ENCODE measurements at regions not wholly inside any gene's neighbourhood (a gene's known extent, or its start where the extent isn't known, plus 50 kb on each side); places are given as distances from the start of the nearest gene placed in this dataset.

GRCh38 chr4:162952232-162952631 lies 214.5 kb downstream of the NAF1 start:
- TF ChIP-seq MXI1 (IDR thresholded peaks at IDR 0.05; ENCODE audit: low read depth, low read length) (no peak), POLR2A (IDR thresholded peaks at IDR 0.05; ENCODE audit: low read depth, low read length) (no peak), ELK1 (IDR thresholded peaks at IDR 0.05; ENCODE audit: low read depth, low read length) (no peak), POLR2AphosphoS5 (IDR thresholded peaks at IDR 0.05; ENCODE audit: low read length) (no peak), BHLHE40 (IDR thresholded peaks at IDR 0.05; ENCODE audit: borderline replicate concordance in 1 of 2, low read depth in 2 of 2, low read length in 1 of 2) (no peak), REST (IDR thresholded peaks at IDR 0.05; ENCODE audit: low read depth, low read length) (no peak), SMC3 (IDR thresholded peaks at IDR 0.05; ENCODE audit: borderline replicate concordance, low read length) (no peak), CTCF (IDR thresholded peaks at IDR 0.05 in 2 of 3, conservative IDR thresholded peaks at IDR 0.05 in 1 of 3; ENCODE audit: control insufficient read depth in 2 of 3, extremely low read depth in 1 of 3, insufficient read depth in 1 of 3, low read depth in 3 of 3, low read length in 3 of 3) (no peak), NFYB (IDR thresholded peaks at IDR 0.05; ENCODE audit: insufficient read depth, low read depth, low read length) (no peak), NRF1 (conservative IDR thresholded peaks at IDR 0.05; ENCODE audit: low read depth, low read length) (no peak), RELA (IDR thresholded peaks at IDR 0.05; ENCODE audit: borderline replicate concordance, partially characterized antibody) (no peak)

Measured in GM12878 (cell line).